Osteoblast (primary cell): ENCODE measurements at regions not wholly inside any gene's neighbourhood (a gene's known extent, or its start where the extent isn't known, plus 50 kb on each side); places are given as distances from the start of the nearest gene placed in this dataset.
"Not testable (repeated sequence)": the region's sequence is repeated elsewhere in the genome, so short reads cannot be mapped to it uniquely, and the experiment has no call there.

Source experiments
- DNase-seq: peaks from one replicate; pipeline ENCODE4 v3.0.0; 2011; ENCODE audit warnings: low spot score, mixed read lengths; ENCODE audit not compliant: insufficient read length; ENCODE audit errors: missing footprints
- H2AFZ ChIP-seq: 2 replicates; pipeline ENCODE4 v1.6.0; 2011; ENCODE audit warnings: mild to moderate bottlenecking, low read length
- H3K27ac ChIP-seq: 2 replicates; pipeline ENCODE4 v1.5.1; 2011; ENCODE audit warnings: mild to moderate bottlenecking, low read depth, low read length, moderate library complexity
- H3K27me3 ChIP-seq: 2 replicates; pipeline ENCODE4 v1.6.0; 2012; ENCODE audit warnings: mild to moderate bottlenecking, control low read depth, inconsistent platforms, low read length, moderate library complexity; ENCODE audit not compliant: insufficient read depth
- H3K36me3 ChIP-seq: 2 replicates; pipeline ENCODE4 v1.5.1; 2011; ENCODE audit warnings: mild to moderate bottlenecking, low read length, control low read depth, moderate library complexity; ENCODE audit not compliant: insufficient read depth
- H3K4me1 ChIP-seq: 2 replicates; pipeline ENCODE4 v1.5.1; 2011; ENCODE audit warnings: mild to moderate bottlenecking, low read length, control low read depth, moderate library complexity; ENCODE audit not compliant: insufficient read depth
- H3K4me2 ChIP-seq: 2 replicates; pipeline ENCODE4 v1.6.0; 2011; ENCODE audit warnings: mild to moderate bottlenecking, low read length; ENCODE audit not compliant: insufficient read depth
- H3K4me3 ChIP-seq: fragments of 200-600 bp; sonication (generic); 3 replicates; pipeline ENCODE4 v1.5.1; 2012; ENCODE audit warnings: mild to moderate bottlenecking, low read length, inconsistent platforms; ENCODE audit not compliant: insufficient read depth
- H3K79me2 ChIP-seq: 2 replicates; pipeline ENCODE4 v1.6.0; 2012; ENCODE audit warnings: mild to moderate bottlenecking, low read length, control low read depth, inconsistent platforms; ENCODE audit not compliant: insufficient read depth
- H3K9me3 ChIP-seq: 2 replicates; pipeline ENCODE4 v1.5.1; 2011; ENCODE audit warnings: low read depth, low read length, control low read depth
- H4K20me1 ChIP-seq: 2 replicates; pipeline ENCODE4 v1.6.0; 2012; ENCODE audit warnings: mild to moderate bottlenecking, low read length, control low read depth; ENCODE audit not compliant: insufficient read depth
- CTCF ChIP-seq: IDR thresholded peaks from 2 replicates; pipeline ENCODE4 v1.5.1; 2011; ENCODE audit warnings: mild to moderate bottlenecking, low read depth, low read length, moderate library complexity; ENCODE audit errors: extremely low read depth

GRCh38 chr9:75197561-75197960, 109.2 kb downstream of the OSTF1 start:
- Histone ChIP-seq H3K9me3 (no peaks in the 10 kb centered on the region), H3K4me3 (no peak overlapping the region), H3K27me3 (no peaks in the 10 kb centered on the region), H3K4me1 (peaks cover 5% of the 10 kb centered on the region), H3K36me3 (no peaks in the 10 kb centered on the region), H3K27ac (no peak overlapping the region), H2AFZ (no peak overlapping the region), H3K79me2 (no peaks in the 10 kb centered on the region), H3K4me2 (no peak overlapping the region), H4K20me1 (no peaks in the 10 kb centered on the region)
- TF ChIP-seq CTCF, result no peak
- DNase-seq, result no peak

GRCh38 chr9:75198436-75198835, 110.1 kb downstream of the OSTF1 start:
- Histone ChIP-seq H3K4me3 (no peak overlapping the region), H3K9me3 (no peaks in the 10 kb centered on the region), H3K27ac (no peak overlapping the region), H2AFZ (no peak overlapping the region), H3K36me3 (no peaks in the 10 kb centered on the region), H4K20me1 (no peaks in the 10 kb centered on the region), H3K79me2 (no peaks in the 10 kb centered on the region), H3K4me2 (no peak overlapping the region), H3K27me3 (no peaks in the 10 kb centered on the region), H3K4me1 (peaks cover 5% of the 10 kb centered on the region)
- no peak for DNase-seq
- TF ChIP-seq CTCF, result no peak

- no peak overlapping the region for H3K27ac ChIP-seq
- TF ChIP-seq CTCF, result peak; percentile 66
- no peak overlapping the region for H3K4me3 ChIP-seq
- H3K4me2 ChIP-seq, result no peak overlapping the region
- H3K79me2 ChIP-seq, result no peaks in the 10 kb centered on the region
- no peak overlapping the region for H2AFZ ChIP-seq
- no peaks in the 10 kb centered on the region for H3K9me3 ChIP-seq
- H3K4me1 ChIP-seq, result peaks cover 5% of the 10 kb centered on the region
- H3K27me3 ChIP-seq, result no peaks in the 10 kb centered on the region
- H4K20me1 ChIP-seq, result no peaks in the 10 kb centered on the region
- H3K36me3 ChIP-seq, result no peaks in the 10 kb centered on the region
- DNase-seq, result no peak
These were observed 112.7 kb downstream of the OSTF1 start for GRCh38 chr9:75200892-75201470.

- no peak overlapping the region for H3K4me2 ChIP-seq
- no peak for DNase-seq
- H3K27me3 ChIP-seq, result no peaks in the 10 kb centered on the region
- H3K4me3 ChIP-seq, result no peak overlapping the region
- no peak for TF ChIP-seq CTCF
- no peaks in the 10 kb centered on the region for H3K79me2 ChIP-seq
- H4K20me1 ChIP-seq, result no peaks in the 10 kb centered on the region
- H3K9me3 ChIP-seq, result no peaks in the 10 kb centered on the region
- H3K27ac ChIP-seq, result no peak overlapping the region
- no peak overlapping the region for H2AFZ ChIP-seq
- H3K4me1 ChIP-seq, result peaks cover 5% of the 10 kb centered on the region
- H3K36me3 ChIP-seq, result no peaks in the 10 kb centered on the region
These were observed 113.3 kb downstream of the OSTF1 start for GRCh38 chr9:75201480-75202209.

GRCh38 chr9:75207997-75208396, 119.7 kb downstream of the OSTF1 start:
- H3K79me2 ChIP-seq, H3K4me2 ChIP-seq, H2AFZ ChIP-seq, H3K4me1 ChIP-seq, H3K9me3 ChIP-seq, H3K27me3 ChIP-seq, H3K36me3 ChIP-seq, DNase-seq, H3K27ac ChIP-seq, H3K4me3 ChIP-seq, H4K20me1 ChIP-seq: not testable (repeated sequence)
